HG03571 (cell line): ENCODE measurements at regions not wholly inside any gene's neighbourhood (a gene's known extent, or its start where the extent isn't known, plus 50 kb on each side); places are given as distances from the start of the nearest gene placed in this dataset.
"Not testable (repeated sequence)": the region's sequence is repeated elsewhere in the genome, so short reads cannot be mapped to it uniquely, and the experiment has no call there.

ENCODE experiments used
- ATAC-seq: cut with Tn5 transposase; IDR thresholded peaks from one replicate; pipeline ENCODE4 v1.9.1; 2021; ENCODE audit not compliant: unreplicated experiment

DNA sequence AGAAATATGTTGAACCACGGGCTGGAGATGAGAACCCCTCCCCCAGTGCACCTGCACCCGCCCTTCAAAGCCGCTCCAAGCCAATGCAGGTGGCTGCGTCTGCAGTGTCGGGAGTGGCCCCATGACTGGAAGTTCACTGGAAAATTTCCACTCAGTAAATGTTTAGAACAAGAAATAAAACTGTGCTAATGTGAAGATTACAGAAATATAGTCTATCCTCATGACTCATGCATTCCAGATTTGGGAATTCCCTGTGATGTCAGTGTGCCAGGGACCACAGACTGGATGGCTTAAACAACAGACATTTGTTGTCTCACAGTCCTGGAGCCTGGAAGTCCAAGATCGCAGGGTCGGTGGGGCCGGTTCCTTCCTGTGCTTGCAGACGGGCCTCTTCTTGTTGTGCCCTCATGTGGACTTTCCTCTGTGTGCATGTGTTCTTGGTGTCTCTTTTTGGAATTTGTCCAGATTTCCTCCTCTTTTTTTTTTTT is 3967.0 kb upstream of the TPTE start:
- not testable (repeated sequence) for ATAC-seq

GRCh38 chr21:6556516-6556915 is 3964.9 kb upstream of the TPTE start:
- not testable (repeated sequence) for ATAC-seq

- ATAC-seq, result not testable (repeated sequence)
Measured at GRCh38 chr21:6557415-6557814, 3964.0 kb upstream of the TPTE start.

DNA sequence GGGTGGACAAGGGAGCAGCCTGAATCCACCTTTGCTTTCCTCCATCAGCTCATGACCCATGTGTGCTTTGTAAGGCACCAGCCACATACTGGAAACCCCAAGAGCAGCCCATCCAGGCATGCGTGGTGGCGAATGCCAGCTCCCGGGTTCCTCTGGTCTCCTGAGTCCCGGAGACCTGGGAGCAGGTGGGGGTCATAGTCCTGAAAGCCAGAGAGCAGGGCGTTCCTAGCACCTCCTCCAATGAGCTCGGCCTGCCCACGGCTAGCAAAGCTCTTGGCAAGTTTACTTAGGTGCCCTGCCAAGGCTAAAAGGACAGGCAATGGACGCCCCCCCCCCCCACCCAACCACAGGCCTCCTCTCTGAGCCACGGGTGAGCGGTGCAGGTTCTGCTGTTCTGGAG is 3960.2 kb upstream of the TPTE start:
- not testable (repeated sequence) for ATAC-seq

DNA sequence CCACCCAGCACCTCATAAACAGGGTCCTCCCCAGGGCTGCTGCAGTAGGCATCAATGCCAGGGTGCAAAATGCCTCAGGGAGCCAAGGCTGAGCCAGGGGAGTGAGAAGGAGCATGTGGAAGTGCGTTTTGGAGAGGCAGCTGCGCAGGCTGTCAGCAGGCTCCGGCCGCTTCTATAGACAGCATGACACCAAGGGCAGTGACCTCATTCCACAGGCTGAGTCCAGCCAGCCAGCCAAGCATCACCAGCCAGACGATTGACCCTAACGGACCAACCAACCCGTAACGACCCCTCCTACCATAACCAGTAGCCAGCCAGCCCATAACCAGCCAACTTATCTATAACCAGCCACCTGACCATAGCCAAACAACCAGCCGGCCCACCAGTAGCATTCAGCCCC is 3959.8 kb upstream of the TPTE start:
- not testable (repeated sequence) for ATAC-seq

DNA sequence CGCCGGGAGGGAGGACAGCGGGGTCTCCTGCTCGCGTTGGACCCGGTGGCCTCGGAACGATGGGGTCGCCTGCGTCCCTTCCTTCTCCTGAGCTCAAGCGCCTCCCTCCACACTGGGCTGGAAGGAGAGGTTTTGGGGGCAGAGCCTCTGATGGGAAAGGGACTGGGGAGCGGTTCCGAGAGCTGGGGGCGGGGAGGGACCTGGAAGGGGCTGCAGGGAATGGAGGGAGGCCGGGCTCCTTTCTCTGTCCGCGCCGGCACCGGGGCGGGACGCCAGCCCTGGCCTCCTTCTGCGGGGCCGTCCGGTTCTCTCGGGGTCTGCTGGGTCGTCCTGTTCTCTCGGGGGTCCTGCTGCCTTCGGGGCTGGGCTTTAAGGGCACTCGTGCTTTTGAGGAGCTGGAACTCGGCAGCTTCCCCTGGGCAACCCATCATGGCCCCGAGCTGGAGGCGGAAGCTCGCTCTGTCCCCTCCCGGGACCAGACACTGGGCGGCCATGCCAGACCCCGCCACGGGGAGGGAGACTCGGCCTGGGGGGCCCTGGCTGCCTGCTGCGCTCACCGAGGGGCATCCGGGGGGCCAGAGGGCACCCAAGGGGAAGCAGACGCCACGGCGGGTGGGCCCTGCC is 3956.7 kb upstream of the TPTE start:
- ATAC-seq, result not testable (repeated sequence)

DNA sequence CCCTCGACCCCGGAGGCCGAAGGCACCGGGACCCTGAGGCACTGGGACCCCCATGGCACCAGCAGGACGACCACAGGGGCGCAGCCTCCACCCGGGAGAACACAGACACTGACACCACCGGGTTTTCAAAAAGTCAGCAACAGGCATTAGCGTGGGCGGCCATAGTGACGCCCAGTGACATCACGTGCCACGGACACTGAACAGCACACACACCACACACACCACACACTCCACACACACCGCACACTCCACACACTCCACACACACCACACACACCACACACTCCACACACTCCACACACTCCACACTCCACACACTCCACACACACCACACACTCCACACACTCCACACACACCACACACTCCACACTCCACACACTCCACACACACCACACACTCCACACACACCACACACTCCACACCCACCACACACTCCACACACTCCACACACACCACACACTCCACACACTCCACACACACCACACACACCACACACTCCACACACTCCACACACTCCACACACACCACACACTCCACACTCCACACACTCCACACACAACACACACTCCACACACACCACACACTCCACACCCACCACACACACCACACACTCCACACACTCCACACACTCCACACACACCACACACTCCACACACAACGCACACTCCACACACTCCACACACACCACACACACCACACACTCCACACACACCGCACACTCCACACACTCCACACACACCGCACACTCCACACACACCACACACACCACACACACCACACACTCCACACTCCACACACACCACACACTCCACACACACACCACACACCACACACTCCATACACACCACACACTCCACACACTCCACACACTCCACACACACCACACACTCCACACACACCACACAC is 3955.9 kb upstream of the TPTE start:
- not testable (repeated sequence) for ATAC-seq

- ATAC-seq, result not testable (repeated sequence)
Measured at GRCh38 chr21:6567542-6567941, 3953.8 kb upstream of the TPTE start.

DNA sequence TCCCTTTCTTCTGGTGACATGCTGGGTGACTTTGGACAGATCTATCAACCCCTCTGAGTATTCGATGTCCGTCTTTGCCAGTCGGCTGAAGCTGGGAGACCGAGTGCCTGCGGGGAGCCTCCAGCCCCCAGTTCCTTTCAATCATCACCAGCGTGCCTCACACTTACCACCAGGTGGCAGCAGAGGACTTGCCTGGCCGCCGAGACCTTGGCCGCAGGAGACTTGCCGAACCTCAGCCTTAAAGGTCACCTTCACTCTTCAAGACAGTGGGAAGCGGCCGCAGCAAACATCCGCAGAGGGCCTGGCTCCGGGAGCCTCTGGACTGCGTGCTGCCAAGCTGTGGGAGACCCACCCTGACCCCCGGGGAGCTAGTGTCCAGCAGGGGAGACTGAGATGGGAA is 3952.2 kb upstream of the TPTE start:
- peak; percentile 38 for ATAC-seq

DNA sequence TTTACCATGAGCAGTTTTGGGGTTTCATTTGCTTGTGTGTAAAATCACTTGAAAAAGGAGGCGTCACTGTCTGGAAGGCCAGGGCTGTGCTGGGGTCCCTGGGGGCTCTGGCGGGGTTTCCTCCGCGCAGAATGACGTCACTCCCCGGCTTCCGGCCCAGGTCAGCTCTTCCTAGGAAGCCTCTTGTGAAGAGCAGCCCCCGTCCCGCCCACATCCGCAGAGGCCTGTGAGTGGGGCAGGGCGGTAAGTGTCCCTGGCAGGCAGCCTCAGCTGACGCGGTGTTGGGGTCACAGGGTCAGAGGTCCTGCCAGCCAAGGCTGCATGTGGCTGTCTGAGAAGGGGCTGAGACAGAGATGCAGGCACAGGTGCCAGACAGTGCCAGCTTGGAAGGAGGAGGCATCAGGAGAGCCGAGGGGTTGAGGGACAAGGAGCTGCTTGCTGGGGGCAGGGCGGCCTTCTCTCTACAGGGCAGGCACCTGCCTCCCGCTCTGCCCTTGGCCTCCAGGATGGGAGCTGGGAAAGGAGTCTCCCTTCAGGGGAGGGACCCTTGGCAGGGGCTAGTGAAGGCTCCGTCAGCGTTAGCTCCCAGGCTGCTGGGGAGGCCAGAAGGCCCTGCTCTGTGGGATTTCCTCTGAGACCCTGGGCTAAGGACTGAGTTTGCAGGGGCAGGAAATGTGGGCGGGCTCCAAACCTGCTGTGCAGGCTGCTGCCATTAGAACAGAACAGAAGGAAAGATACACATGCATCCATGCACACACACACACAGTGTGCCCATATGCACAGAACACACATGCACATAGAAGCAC is 3951.6 kb upstream of the TPTE start:
- ATAC-seq, result peak; percentile 59

GRCh38 chr21:6570700-6571368 is 3950.5 kb upstream of the TPTE start:
- not testable (repeated sequence) for ATAC-seq

DNA sequence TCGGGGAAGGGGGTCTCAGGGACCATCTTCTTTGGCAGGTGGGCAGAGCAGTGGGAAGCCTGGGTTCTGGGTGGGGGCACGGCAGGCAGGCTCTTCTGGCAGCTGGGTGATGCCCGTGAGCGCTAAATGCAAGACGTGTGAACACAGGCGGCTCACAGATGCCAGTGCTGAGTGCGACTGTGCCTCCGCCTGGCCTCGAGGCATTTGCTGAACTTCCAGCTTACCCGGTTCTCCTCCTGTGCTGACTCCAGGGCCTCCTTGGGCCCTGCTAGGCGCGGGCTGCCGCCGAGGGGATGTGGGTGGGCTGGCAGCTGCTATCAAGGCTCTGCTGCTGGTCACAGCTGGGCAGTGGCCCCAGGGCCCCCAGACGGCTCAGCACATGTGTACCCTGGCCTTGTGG is 3947.8 kb upstream of the TPTE start:
- ATAC-seq, result not testable (repeated sequence)

DNA sequence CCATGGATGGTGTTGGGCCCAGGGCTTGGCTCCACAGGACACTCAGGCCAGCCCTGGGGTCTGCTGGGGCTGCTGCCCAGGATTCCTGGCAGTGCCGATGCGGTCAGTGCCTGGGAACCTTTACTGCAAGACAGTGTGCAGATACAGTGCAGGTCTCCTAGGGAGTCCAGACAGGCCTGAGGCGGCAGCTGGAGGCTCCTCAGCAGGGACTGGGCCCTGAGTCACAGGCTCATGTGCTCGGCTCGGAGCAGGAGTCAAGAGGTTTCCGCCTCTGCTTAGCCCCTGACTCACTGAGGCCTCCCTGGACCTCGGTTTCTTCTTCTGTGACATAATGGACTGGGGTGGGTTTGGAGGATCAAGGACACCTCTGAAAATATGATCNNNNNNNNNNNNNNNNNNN is 3941.6 kb upstream of the TPTE start:
- ATAC-seq, result not testable (repeated sequence)
